Right lobe of liver (tissue), 6 donors: ENCODE measurements at regions not wholly inside any gene's neighbourhood (a gene's known extent, or its start where the extent isn't known, plus 50 kb on each side); places are given as distances from the start of the nearest gene placed in this dataset.
A peak's percentile ranks its signal among the peaks of the same experiment; 100 is the strongest.
"Not testable (repeated sequence)": the region's sequence is repeated elsewhere in the genome, so short reads cannot be mapped to it uniquely, and the experiment has no call there.

Experiments used
- ATAC-seq, 4 donors: fragments of 200-7000 bp; cut with Tn5 transposase; one replicate each; pipeline ENCODE4 v1.9.1; 2020; ENCODE audit warnings: mild to moderate bottlenecking in 4 of 4, moderate library complexity in 4 of 4
- DNase-seq, 3 donors: peaks; one replicate each; pipeline ENCODE4 v3.0.0-alpha.2; 2020
- H3K27ac ChIP-seq, 3 donors: fragments of 200-600 bp; one replicate each; pipeline ENCODE4 v1.8.0; 2022
- H3K27me3 ChIP-seq, 2 donors: fragments of 200-600 bp; one replicate each; pipeline ENCODE4 v1.8.0; 2022
- H3K36me3 ChIP-seq, 4 donors: fragments of 200-600 bp; sonication (generic) in 1 of 4; one replicate each; pipeline versions ENCODE4 v1.5.1 to v1.8.0; 2017 to 2022; ENCODE audit warnings: control low read depth in 1 of 4
- H3K4me1 ChIP-seq, 4 donors: fragments of 200-600 bp; sonication (generic) in 1 of 4; one replicate each; pipeline versions ENCODE4 v1.5.1 to v1.8.0; 2017 to 2022; ENCODE audit warnings: control low read depth in 1 of 4
- H3K4me3 ChIP-seq, 3 donors: fragments of 200-600 bp; one replicate each; pipeline ENCODE4 v1.8.0; 2022
- H3K9me3 ChIP-seq, 4 donors: fragments of 200-600 bp; sonication (generic) in 1 of 4; one replicate each; pipeline versions ENCODE4 v1.5.1 to v1.8.0; 2017 to 2022; ENCODE audit warnings: control low read depth in 1 of 4
- CTCF ChIP-seq, 4 donors: fragments of 200-600 bp in 3 of 4; fragments of 450-650 bp in 1 of 4; IDR thresholded peaks; one replicate each; pipeline versions ENCODE4 v1.5.1 to v1.8.0; 2016 to 2022; ENCODE audit warnings: antibody characterized with exemption in 4 of 4, mild to moderate bottlenecking in 2 of 4
- POLR2A ChIP-seq: fragments of 450-650 bp; IDR thresholded peaks from one replicate; pipeline ENCODE4 v1.6.1; 2017; ENCODE audit warnings: antibody characterized with exemption, mild to moderate bottlenecking
- WGBS: methylation state at CpG from one replicate; pipeline ENCODE4 v1.1.6; 2018; ENCODE audit warnings: low coverage, low lambda C conversion rate; ENCODE audit not compliant: insufficient coverage; ENCODE audit errors: missing lambda C conversion rate; 5-methylcytosine and 5-hydroxymethylcytosine counted together
- intact Hi-C, 2 donors: fragments of 100-400 bp; cut with DNase I; formaldehyde crosslinking; loops; one replicate each; pipeline versions ENCODE4 v1.11.2 to v1.14.1; 2022
- donor health status: DM: no; HTN: yes; CAD: no.
- donor health status: DM: no; HTN: no; CAD: no.
- donor health status: DM: no; HTN: no; CAD: no.
- donor health status: DM: no; HTN: yes; CAD: no.
- donor health status: DM: no; HTN: yes; CAD: no.

GRCh38 chr4:128758314-128758922 lies 51.1 kb upstream of the JADE1 start:
- intact Hi-C loops, result no loop called here
- 57% methylated on average over 2 of the region's 2 CpGs for WGBS
- Histone ChIP-seq H3K4me3 (no peak overlapping the region), H3K36me3 (no peaks in the 10 kb centered on the region), H3K27ac (no peak overlapping the region), H3K9me3 (no peaks in the 10 kb centered on the region), H3K4me1 (no peaks in the 10 kb centered on the region), H3K27me3 (no peaks in the 10 kb centered on the region)
- no peak for DNase-seq
- no peak for ATAC-seq
- TF ChIP-seq CTCF (IDR thresholded peaks at IDR 0.05) (no peak), POLR2A (no peak)

- TF ChIP-seq POLR2A, result no peak
- no peak for TF ChIP-seq CTCF (IDR thresholded peaks at IDR 0.05)
- H3K36me3 ChIP-seq, result no peaks in the 10 kb centered on the region
- H3K4me1 ChIP-seq, result no peaks in the 10 kb centered on the region
- intact Hi-C loops, result no loop called here
- DNase-seq, result no peak
- WGBS, result 20% methylated on average over 3 of the region's 3 CpGs
- H3K27me3 ChIP-seq, result no peaks in the 10 kb centered on the region
- H3K9me3 ChIP-seq, result no peaks in the 10 kb centered on the region
- H3K27ac ChIP-seq, result no peak overlapping the region
- ATAC-seq, result peak in 2 of 4 donors; percentile 21 to 33
- H3K4me3 ChIP-seq, result no peak overlapping the region
Observed at GRCh38 chr4:128757712-128758111, 51.8 kb upstream of the JADE1 start.

GRCh38 chr4:128751354-128751753 lies 58.1 kb upstream of the JADE1 start:
- Histone ChIP-seq H3K36me3 (no peaks in the 10 kb centered on the region), H3K27ac (no peak overlapping the region), H3K4me1 (no peaks in the 10 kb centered on the region), H3K9me3 (no peaks in the 10 kb centered on the region), H3K27me3 (no peaks in the 10 kb centered on the region), H3K4me3 (no peak overlapping the region)
- no peak for ATAC-seq
- intact Hi-C loops, result no loop called here
- TF ChIP-seq CTCF (IDR thresholded peaks at IDR 0.05) (no peak), POLR2A (no peak)
- WGBS, result 60% methylated on average over 1 of the region's 4 CpGs
- no peak for DNase-seq

GRCh38 chr4:128741748-128742147 lies 67.8 kb upstream of the JADE1 start:
- H3K27ac ChIP-seq, H3K36me3 ChIP-seq, intact Hi-C loops, H3K4me3 ChIP-seq, ATAC-seq, DNase-seq, H3K27me3 ChIP-seq, H3K4me1 ChIP-seq, H3K9me3 ChIP-seq: not testable (repeated sequence)
- WGBS, result 87% methylated on average over 3 of the region's 7 CpGs

- DNase-seq (no peak), ATAC-seq (no peak)
- no peaks in the 10 kb centered on the region for H3K4me1 ChIP-seq
- whole genome bisulfite sequencing, result 75% methylated on average over 5 of the region's 9 CpGs
- TF ChIP-seq CTCF (IDR thresholded peaks at IDR 0.05), result no peak
- no peak for TF ChIP-seq POLR2A
- no peaks in the 10 kb centered on the region for H3K36me3 ChIP-seq
- no peaks in the 10 kb centered on the region for H3K27me3 ChIP-seq
- intact Hi-C loops, result no loop called here
- no peaks in the 10 kb centered on the region for H3K9me3 ChIP-seq
- no peak overlapping the region for H3K27ac ChIP-seq
- no peak overlapping the region for H3K4me3 ChIP-seq
Observed at GRCh38 chr4:128737098-128737513, 72.4 kb upstream of the JADE1 start.
